Activated gamma-delta T cell treated with Interleukin-2 at 50 U/mL for 16 hours (primary cell): ENCODE measurements at regions not wholly inside any gene's neighbourhood (a gene's known extent, or its start where the extent isn't known, plus 50 kb on each side); places are given as distances from the start of the nearest gene placed in this dataset.

Experiments used
- DNase-seq: peaks from one replicate; pipeline ENCODE4 v3.0.0-alpha.2; 2020

DNA sequence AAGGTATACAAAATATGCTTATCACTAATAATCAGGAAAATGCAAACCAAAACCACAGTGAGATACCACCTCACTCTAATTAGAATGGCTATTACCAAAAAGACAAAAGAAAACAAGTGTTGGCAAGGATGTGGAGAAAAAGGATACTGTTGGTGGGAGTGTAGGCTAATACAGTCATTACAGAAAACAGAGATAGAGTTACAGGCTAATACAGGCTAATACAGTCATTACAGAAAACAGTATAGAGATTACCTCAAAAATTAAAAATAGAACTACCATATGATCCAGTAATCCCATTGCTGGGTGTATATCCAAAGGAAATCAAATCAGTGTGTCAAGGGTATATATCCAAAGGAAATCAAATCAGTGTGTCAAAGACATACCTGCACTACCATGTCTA is 238.4 kb downstream of the PLPP3 start:
- no peak for DNase-seq

DNA sequence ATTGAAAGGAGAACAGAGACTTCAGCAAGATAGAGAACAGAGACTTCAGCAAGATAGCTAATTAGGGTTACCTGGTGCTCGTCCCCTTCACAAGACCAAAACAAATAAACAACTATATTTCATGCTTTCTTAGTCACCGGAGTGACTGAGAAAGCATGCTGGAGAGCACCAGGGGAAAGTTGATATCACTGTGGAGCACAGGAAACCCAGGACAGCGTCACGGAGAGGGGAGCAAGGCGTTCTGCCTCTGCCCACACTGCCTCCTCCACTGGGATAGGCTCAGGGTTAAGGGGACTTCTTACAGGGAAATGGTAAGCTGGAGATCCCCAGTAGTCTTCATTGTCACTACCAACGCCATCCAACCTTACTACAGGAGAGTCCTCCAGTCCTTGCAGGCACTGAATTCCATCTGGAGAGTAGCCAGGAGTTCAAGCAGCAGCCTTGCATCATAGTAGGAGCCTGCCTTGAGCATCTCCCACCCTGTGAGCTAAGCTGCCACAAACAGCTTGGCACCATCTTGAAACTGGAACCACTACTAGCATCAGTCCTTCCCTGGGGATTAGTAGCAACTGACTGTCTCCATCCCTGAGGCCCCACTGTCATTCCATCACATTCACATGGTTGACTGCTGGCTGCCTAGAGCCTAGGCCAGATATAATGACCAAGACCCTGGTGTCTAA is 239.4 kb downstream of the PLPP3 start:
- DNase-seq = no peak

DNA sequence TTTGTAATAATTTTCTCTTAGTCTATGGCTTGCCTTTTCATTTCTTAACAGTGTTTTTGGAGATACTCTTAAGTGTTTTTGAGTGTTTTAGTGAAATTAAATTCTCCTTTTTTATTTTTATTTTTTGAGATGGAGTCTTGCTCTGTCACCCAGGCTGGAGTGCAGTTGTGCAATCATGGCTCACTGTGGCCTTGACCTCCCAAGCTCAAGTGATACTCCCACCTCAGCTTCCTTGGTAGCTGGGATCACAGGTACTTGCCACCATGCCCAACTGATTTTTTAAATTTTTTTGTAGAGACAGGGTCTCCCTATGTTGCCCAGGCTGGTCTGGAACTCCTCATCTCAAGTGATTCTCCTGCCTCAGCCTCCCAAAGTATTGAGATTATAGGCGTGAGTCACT is 240.3 kb downstream of the PLPP3 start:
- DNase-seq = no peak

DNA sequence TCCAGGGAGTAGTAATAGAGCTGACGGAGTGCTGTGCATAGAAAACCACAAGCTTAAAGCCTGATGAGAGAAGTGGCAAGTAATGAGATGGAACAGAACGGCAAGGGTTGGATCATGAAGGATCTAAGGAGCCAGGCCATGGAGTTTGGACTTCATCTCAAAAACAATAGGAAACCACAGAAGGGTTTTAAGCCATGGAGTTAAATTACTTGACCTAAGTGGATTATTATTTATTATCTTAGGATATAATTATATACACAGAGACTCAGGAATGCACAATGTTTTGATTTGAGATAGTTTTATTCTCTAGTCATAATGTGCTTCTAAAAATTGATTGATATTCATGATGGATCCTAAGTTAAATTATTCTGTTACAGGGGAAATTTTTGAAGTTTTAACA is 242.4 kb downstream of the PLPP3 start:
- no peak for DNase-seq

DNA sequence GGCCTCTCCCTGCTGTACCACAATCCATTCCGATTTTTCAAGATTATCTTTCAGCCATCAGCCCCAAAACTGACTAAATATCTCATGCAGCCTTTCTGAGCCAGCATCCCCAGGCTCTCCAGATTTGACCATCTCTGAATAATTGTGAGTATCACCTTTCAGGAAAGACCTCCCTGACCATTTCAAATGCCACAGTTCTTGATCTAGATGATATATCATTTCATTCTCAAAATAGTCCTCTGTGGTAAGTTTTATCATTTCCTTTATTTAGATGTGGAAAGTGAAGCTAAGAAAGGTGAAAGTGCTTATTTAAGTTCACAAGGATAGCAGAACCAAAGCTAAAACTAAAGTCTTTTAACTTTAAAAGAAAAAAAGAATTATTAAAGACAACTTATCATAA is 244.0 kb downstream of the PLPP3 start:
- no peak for DNase-seq

DNA sequence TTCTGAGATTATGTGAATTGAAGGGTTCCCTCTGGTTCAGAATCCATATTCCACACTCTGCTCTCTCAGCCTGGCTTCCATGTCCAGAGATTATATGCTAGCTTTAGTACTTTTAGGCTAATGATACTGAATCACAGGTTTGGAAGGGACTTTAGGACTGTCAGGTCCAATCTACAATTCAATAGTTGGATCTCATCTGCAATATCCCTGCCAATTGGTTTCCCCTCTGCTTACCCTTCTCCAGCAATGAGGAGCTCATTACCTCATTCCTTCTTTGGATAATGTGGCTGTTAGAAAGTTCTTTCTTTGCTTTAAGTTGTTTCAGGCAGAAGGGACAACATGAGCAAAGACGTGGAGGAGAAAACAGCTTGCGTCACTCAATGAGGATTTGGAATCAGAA is 245.3 kb downstream of the PLPP3 start:
- DNase-seq = no peak

DNA sequence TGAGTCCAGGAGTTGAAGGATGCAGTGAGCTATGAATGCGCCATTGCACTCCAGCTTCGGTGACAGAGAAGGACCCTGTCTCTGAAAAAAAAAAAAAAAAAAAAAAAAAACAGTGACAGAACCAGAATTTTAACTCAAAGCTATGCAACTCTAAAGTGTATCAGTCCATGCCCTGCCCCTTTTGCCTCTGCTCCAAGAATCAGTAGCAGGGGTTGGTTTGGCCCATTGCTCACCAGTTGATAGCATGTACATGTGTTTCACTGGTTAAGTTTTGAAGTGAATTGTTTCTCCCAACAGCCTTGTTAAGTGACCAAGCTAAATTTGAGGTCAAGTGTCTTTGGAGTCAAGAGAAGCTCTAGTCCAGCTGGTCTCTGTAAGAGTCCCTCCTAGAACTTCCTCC is 245.9 kb downstream of the PLPP3 start:
- DNase-seq = no peak

DNA sequence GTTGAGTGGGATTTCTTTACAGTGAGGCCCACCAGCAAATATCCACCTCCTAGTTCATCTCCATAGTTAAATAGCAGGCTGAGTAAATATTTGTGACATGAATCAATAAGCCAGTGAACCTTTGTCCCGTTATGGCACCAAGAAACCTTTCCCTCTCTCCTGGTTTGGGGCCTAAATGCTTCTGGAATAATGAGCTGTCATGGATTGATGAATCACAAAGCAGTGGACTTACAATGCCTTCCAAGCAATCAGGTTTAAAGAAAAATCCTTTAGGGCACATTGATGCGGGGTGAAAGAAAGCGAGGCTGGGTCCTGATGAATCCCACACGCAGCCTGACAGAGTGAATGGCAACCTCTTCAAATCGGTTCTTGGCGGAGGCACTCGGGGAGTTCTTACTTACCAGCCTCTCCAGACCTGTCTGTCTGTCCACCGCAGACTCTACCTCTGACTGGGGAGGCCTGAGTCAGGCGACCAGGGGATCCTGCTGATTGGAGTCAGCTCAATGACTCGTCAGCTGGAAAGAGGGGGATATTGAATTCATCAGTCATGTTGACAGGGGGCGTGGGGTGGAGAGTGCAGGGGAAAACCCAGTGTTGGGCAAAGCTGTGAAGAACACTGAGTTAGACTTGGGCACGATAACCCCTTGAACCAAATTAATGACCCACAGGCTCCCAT is 247.3 kb downstream of the PLPP3 start:
- no peak for DNase-seq

DNA sequence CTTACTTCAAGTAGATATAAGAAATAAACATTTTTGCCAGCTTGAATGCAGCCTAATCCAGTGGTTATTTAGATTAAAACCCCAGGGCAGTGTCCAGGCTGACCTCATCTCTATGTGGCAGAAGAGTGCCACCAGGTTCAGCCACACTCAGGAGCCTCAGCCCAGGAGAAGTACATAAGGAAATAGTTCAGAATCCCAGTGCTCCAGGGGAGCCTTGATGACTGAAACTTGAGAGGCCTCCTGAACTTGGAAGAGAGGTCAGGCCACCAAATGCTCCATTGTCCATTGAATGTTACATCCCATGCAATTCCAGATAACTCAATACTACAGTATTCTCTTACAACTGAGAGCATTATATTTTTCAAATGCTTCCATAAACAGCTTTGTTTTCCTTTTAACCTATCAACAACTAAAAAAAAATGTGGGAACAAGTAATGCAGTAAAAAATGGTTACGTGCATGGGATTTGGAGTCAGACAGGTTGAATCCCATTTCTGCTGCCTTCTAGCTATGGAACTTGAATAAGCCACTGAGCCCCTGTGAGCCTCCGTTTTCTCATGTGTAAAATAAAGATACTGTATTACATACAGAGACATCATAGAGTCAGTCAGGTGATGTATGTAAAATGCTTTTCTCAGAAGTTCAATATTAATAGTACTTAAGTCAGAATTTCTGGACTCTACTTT is 248.0 kb downstream of the PLPP3 start:
- no peak for DNase-seq

DNA sequence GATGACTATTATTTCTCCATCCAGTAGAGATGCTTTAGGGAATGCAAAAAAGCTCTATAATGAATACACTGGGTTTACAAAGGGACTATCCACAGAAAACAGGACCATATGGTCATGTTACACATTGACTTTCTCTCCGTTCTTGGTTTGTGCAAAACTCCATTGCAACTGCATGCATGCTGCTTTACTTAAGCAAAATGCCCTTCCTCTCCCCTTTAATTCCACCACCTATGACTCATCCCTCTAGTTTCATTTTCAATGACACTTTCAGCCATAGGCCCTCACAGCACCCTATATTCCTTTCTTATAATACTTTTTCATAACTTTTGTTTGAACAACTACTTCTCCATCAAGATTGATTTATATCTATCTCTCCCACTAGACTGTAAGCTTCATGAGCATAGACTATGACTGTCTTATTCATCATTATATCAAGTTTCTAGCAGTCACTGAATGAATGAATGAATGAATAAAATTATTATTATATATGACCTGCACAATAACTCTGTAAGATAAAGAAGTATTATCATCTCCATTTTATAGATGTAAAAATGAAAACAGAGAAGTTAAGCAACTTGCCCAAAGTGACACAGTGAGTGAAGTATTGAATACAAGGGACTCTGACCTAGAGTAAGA is 248.9 kb downstream of the PLPP3 start:
- no peak for DNase-seq

DNA sequence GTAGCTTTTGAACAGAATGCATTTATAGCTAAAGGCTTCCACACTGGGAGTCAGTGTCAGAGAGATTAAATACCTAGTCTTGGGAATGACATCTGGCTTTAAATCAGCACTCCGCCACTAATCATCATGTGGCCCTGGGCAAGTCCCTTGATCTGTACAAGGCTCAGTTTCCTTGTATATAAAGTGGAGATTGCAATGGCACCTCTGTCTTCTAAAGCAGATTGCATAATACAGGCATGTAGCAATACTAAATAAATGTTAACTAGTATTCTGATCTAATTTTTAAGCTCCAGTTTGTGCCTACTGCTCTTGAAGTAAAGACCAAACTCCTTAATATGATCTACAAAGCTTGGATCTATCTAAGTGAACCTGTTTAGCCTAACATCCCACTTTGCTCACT is 249.4 kb downstream of the PLPP3 start:
- DNase-seq = no peak

DNA sequence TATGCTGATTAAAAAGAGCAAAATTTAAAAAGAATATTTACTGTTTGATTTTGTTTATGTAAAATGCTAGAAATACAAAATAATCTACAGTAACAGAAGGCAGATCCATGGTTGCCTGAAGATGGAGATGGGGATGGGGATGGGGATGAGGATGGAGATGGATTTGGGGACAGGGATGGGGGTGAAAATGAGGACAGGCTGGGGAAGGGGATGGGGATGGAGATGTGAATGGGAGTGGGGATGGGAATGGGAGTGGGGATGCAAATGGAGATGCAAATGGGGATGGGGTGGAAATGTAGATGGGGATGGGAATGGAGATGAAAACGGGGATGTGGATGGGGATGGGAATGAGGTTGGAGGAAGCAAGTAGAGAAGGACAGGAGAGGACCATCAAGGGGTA is 252.2 kb downstream of the PLPP3 start:
- DNase-seq = no peak

DNA sequence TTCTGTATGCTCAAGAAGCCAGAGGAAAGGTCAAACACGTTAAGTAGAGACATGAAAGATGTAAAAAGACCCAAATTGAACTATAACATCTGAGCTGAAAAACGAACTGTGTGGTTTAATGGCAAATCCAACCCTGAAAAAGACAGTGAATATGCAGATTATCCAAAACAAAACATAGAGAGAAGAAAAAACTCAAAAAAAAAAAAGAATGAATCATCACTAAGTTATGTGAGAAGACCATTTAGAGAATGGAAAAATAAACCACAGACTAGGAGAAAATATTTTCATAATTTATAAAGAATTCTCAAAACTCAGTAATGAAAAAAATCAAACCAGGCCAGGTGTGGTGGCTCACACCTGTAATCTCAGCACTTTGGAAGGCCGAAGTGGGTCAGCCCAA is 253.3 kb downstream of the PLPP3 start:
- DNase-seq = no peak

DNA sequence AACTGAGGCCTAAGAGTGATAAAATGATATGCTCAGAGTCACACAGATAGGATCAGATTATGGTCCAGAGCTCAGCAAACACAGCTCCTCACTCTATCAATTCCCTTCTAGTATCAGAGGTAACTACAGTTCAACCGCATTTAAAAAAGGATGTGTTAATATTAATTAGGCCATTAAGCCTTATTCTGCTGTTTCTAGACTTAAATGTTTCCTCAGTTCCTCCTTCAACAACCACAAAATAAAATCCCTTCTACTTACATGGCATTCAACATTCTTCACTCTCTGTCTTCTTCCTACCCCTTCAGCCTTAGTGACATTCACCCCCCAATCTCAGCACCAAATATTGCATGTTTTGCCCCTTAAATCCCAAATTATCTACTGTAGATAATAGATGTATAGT is 254.9 kb downstream of the PLPP3 start:
- no peak for DNase-seq

DNA sequence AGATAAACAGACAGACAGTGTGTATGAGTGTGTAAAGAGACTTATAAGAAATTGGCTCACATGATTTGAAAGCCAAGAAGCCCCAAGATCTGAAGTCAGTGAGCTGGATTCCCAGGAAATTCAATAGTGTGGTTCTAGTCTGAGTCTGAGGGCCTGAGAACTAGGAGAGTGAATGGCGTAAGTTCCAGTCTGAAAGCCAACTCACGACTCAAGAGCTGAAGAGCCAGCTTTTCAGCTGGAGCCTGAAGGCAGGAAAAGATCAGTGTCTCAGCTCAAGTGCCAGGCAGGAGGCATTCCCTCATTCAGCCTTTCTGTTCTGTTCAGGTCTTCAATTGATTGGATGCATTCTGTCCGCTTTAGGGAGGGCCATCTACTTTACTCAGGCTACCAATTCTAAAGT is 257.2 kb downstream of the PLPP3 start:
- no peak for DNase-seq

DNA sequence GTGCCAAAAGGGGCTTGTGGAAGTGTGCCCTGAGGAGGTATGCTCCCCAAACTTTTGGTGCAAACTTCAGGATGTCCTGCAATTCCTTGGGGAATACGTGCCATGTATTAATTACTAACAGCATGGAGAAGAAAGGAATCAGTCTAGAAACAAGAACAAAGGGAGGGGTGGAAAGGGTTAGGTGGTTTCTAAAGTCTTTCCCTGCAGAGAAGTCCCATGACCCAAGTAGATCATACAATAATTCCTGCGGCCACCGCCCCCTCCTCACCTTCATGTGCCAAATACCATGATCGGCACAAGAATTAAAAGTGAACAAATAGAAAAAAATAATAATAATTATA is 258.2 kb downstream of the PLPP3 start:
- DNase-seq = no peak

DNA sequence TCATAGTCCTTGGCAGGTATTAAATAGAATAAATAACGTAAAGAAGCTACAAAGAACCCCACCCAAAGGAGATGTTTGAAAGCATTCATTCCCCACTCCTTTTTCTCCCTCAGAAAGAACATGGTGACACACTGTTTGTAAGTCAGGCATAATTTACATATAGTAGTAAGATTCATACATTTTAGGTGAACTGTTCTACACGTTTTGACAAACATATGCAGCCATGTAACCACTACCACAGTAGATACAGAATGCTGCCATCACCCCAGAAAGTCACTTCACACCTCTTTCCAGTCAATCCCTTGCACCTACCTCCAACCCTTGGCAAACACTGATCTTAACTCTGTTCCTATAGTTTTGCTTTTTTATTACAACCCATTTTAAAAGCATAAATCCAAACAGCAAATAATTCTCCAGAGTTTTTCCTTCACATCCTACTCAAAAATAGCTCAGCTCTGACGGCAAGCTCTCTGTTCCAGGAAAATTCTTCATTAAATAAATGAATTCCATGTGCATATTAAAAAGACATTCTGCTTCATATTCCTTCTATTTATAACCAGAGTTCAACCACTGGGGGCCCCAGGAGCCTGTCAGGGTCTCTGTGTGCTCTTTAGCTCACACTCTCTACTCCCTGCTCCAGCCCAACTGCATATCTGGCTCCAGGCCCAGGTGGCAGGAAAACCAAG is 258.8 kb downstream of the PLPP3 start:
- no peak for DNase-seq

DNA sequence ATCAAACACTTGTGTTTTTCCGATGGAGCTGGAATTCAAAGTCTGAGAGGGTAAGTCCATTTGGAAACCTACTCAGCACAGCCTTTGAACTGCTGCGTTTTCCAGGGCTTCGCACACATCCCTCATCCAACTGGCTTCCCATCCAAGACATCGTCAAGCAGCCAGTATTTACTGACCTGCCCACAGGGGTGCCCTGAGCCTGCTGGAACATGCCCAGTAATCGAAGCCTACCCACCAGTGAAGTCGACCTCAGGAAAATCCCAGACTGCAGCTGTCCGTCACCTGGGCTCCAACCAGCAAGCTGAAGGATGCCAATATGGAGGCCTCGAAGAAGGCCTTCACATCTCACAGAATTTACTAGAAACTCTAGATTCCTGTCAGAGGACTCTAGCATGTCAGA is 261.6 kb downstream of the PLPP3 start:
- no peak for DNase-seq

DNA sequence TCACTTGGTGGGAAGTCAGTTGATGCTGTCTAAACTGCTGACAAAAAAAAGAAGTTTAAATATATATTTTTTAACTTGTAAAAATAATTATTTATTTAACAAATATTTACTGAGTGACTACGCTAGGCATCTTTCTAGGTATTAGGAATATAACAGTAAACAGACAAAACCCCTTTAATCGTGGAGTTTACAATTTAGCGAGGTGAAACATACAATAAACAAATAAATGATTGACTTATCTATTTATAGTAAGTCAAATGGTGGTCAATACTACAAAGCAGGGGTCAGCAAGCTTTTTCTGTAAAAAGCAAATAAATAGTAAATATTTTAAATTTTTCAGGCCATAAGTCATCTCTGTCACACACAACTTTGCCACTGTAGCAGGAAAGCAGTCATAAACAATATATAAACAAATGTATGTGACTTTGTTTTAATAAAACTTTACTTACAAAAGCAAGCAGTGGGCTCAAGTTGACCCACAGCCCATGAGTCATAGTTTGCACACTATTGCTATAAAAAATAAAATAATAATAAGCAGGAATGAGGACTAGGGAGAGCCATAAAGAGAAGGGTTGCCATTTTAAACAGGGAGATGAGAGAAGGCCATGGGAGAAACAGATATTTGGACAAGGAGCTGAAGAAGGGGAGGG is 263.9 kb downstream of the PLPP3 start:
- DNase-seq = no peak

DNA sequence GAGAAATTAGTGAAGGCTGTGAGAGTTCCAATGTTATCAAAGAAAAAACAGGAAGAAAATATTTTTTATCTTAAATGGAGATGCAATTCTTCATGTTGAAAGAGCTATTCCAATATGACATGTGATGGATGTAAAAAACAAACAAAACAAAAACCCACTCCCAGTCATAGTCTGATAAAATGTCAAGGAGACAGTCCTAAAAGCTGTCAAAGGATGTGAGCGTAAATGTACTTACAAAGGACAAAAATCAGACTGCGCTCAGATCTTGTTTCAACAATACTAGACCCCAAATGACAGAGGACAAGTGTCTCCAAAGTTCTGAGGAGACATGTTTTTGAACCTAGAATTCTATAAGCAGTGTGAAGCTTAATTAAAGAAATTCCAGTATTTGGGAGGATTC is 265.8 kb downstream of the PLPP3 start:
- no peak for DNase-seq

DNA sequence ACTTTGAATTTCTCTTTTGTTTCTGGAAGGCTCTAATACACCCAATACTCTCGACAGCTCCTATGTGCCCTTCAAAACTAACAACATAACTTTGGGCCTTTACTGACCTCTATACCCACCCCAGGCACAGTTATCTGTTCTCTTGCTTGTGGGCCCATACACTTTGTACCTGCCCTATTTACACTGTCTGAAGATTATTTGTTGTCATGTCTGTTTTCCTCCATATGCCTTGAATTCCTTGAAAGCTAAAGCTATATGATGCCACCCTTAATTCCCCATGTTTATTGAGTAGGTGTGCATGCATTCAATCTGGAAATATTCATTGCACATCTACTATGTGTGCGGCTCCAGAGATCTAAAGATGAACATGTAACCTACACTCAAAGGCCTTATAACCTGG is 267.6 kb downstream of the PLPP3 start:
- no peak for DNase-seq

DNA sequence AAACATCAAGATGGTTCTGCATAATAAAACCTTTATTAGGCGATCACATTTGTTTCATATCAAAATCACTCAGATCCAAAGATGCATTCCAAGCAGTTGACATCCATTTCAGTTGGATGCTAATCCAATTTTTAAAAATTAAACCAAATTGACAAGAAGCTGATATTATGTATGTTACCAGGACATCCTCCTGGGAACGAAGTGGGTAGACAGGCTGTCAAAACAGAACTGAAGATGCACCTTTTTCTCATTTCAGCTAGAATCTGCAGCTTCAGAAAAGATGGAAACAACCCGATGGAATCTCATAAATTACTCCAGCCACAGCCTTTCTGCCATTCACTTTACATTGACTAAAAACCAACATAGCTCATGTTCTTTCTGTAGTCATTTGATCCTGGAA is 268.4 kb downstream of the PLPP3 start:
- DNase-seq = no peak

DNA sequence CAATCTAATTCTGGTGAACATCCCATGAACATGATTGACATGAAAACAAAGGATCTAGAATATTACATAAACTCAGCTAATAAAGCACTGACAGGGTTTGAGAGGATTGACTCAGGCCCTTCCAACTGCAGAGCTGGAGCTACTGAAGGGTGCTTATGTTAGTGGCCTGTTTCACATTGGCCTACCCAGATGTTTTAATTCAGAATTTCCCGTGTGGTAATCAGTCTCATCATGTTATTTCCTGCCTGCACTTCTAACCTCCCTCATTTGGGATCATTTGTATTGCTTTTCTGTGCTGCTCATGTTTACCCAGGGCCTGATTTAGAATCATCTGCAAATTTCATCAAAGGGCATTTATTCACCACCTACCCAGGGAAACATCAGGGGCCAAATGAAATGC is 270.3 kb downstream of the PLPP3 start:
- DNase-seq = no peak
